ENCODE measurements at regions not wholly inside any gene's neighbourhood (a gene's known extent, or its start where the extent isn't known, plus 50 kb on each side); places are given as distances from the start of the nearest gene placed in this dataset.

- no peak for DNase-seq (ENCODE audit: low read depth in 3 of 3)
These were observed 726.4 kb upstream of the SGO1 start for GRCh38 chr3:20912406-20912805.

GRCh38 chr3:20909511-20909910 lies 723.5 kb upstream of the SGO1 start:
- no peak for DNase-seq (ENCODE audit: low read depth in 3 of 3)

- no peak for DNase-seq (ENCODE audit: low read depth in 3 of 3)
These were observed 719.3 kb upstream of the SGO1 start for GRCh38 chr3:20905210-20905805.

DNA sequence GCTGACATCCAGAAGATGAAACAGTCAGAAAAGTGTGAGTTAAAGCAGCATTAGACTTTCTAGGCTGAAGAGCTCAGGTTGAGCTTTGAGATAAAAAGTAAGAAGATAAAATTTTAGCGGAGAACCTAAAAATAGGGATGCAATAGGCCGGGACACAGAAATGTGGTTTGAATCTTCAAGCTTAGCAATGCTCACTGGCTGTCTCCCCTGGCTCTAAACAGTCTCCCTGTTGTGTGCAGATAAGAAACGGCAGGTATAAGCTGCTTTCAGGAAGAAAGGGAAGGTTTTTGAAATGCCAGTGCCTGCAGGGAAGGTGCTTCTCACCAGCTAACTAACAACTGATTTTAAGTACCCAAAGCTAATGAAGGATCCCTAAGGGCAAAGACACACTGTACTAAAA lies 718.7 kb upstream of the SGO1 start:
- DNase-seq (ENCODE audit: low read depth in 3 of 3) = no peak

GRCh38 chr3:20898962-20899361 lies 713.0 kb upstream of the SGO1 start:
- DNase-seq (ENCODE audit: low read depth in 3 of 3) = no peak

DNA sequence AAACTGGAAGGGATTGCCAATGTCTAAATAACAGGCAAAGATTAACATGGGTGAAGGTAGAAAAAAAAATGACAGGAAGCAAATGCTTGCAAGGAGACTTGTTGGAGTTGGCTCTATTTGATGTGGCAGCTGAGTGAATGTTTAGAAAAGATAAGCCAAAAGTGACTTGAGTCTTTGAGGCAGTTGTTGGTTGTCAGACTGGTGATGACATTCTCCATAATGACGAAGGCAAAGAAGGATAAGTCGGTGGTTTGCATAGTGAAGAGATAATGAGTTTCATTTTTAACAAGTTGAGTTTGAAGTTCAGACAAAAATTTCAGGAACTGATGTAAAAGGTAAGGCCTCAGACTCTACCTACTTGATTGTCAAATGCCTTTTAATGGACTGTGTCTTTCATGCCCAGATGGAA lies 704.1 kb upstream of the SGO1 start:
- no peak for DNase-seq (ENCODE audit: low read depth in 3 of 3)

DNA sequence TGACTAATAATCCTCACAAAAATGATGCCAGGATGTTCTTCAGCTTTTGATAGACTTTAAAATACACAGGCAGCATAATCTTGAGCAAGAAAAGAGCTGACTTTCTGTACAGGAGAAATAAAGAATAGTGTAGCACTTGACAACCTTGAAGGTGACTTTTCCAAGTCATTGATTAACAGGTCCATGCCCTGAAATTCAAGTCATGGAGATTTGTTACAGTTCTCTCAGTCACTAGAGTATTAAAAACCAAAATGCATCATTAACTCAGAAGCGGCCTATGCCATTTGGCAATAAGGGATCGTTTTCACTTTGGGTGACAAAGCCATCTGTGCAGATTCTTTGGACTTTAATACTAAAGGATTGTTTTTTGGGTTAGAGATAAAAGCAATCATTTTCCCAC lies 692.7 kb upstream of the SGO1 start:
- no peak for DNase-seq (ENCODE audit: low read depth in 3 of 3)

- DNase-seq (ENCODE audit: low read depth in 3 of 3) = no peak
These were observed 687.2 kb upstream of the SGO1 start for GRCh38 chr3:20873235-20873634.

- no peak for DNase-seq (ENCODE audit: low read depth in 3 of 3)
These were observed 684.3 kb upstream of the SGO1 start for GRCh38 chr3:20870106-20870899.

DNA sequence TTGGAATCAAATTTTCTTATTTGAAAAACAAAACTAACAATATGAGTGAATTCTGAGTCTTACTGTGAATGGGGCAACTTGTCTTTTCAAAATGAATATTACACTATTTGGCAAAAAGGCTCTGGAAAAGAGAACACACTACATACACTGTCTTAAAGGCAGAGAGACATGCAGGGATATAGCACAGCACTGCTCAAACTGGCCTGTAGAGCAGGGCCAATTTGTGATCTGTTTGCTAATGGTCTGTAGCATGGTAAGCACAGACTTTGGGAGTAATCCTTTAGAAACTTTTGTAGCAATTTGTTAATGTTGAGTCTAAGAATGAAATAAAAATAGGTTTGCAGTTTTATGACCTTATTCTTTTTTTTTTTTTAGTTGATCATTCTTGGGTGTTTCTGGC lies 679.8 kb upstream of the SGO1 start:
- DNase-seq (ENCODE audit: low read depth in 3 of 3) = no peak

GRCh38 chr3:20861454-20861853 lies 675.4 kb upstream of the SGO1 start:
- DNase-seq (ENCODE audit: low read depth in 3 of 3) = no peak

DNA sequence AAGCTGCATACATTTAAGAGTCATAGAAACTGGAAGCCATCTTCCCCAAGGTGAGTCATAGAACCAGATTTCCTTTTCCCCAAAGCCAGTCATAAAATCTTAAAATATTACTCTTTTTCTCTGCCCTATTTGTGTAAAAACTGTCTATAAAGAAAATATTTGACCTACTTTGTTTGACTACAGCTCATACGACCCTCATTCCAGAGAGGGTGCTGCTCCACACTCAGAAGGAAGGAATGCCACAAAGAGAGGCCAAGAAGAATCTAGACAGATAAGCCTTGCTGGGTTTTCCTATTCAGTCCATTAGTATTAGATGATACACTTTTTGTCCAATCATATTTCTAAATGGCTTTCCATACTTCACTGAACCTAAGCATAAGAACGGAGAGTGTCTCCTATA lies 671.6 kb upstream of the SGO1 start:
- DNase-seq (ENCODE audit: low read depth in 3 of 3) = no peak

DNA sequence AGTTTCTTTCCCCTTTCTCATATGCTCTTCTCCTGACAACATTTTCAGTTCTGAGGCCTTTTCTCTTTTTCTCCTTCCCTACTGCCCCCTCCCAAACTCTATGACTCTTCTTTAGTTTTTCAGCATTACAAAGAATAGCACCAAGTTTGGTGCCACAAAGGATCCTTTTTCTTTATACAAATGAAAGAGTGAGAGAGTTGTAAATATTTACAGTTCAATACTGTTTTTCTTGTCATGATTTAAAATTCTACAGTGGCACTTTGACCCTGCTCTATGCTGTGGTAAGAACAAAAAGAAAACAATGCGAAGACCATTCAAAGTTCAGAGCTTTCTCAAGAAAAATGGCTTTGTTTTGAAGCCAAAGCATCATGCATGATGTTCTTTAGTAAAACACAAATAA lies 667.9 kb upstream of the SGO1 start:
- no peak for DNase-seq (ENCODE audit: low read depth in 3 of 3)

DNA sequence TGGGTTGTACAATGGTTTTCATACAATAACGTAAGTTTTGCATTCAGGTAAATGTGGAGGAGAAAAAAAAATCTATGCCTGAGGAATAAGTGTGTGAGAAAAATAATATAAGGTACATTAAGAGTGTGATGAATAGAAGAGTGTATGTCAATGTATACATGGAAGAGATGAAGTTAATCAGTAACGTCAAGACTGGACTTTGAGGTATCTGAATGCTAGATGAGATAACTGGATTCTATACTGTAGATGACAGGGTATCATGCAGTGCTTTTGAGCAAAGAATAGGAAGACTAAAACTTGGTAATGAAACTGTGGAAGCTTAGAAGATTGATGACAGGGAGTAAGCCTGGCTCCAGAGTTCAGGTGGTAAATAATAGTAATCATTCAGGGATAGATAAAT lies 666.7 kb upstream of the SGO1 start:
- DNase-seq (ENCODE audit: low read depth in 3 of 3) = no peak

- no peak for DNase-seq (ENCODE audit: low read depth in 3 of 3)
These were observed 664.0 kb upstream of the SGO1 start for GRCh38 chr3:20849975-20850374.

GRCh38 chr3:20846832-20847231 lies 660.8 kb upstream of the SGO1 start:
- no peak for DNase-seq (ENCODE audit: low read depth in 3 of 3)

GRCh38 chr3:20846066-20846465 lies 660.1 kb upstream of the SGO1 start:
- DNase-seq (ENCODE audit: low read depth in 3 of 3) = no peak

GRCh38 chr3:20844851-20845250 lies 658.8 kb upstream of the SGO1 start:
- DNase-seq (ENCODE audit: low read depth in 3 of 3) = no peak

DNA sequence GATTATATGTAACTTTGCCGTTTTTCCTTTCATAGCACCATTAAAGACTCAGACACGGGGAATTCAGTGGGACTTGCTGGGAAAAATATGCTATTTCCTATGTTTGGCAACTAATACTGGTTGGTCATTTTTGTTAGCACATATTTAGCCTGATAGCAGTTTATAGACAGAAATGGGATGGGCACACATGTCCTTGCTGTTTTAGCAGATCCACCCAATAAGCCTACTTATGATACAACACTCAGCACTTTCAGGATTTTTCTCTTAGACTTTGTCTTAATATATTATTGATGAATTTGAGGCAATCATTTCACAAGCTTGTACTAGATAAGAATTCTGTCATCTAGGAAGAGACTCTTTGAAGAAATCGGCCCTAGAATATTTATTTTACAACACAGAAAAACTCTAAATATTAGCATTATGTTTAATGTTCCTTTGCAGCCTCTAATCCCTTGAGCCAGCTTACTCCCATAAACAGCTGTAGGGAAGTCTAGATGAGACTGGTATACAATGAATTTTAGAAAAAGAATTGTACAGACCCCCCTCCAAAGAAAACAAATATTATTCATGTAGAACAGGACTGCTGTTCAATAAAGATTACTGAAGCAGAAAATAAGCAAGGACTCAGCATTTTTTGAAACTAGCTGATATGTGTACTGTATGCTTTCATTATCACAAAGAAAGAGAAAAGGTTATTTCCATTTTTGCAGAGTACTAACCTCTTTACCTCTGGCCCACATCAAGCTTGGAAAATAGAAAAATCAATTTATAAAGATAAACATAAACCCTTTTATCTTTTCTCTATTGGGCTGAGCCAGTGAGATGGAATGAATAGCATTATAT lies 656.8 kb upstream of the SGO1 start:
- DNase-seq (ENCODE audit: low read depth in 3 of 3) = no peak

DNA sequence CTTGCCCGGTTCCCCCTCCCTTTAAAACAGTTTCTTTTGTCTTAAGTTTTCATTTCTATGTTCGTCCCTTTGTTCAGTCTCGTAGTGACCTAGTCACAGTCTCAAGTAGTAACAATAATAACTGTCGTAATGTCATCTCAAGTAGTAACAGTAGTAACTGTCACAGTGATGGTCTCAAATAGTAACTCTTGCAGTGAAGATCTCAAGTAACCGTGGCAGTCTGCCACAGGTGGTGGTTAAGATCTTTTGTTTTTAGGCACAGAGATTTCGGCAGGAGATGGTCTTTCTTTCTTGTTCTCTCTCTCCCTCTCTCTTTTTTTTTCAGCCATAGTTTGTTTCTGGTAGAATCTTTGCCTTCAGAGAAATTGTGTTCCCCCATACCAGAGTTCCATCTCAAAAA lies 656.0 kb upstream of the SGO1 start:
- DNase-seq (ENCODE audit: low read depth in 3 of 3) = no peak

GRCh38 chr3:20837676-20838302 lies 651.8 kb upstream of the SGO1 start:
- DNase-seq (ENCODE audit: low read depth in 3 of 3) = no peak

- DNase-seq (ENCODE audit: low read depth in 3 of 3) = no peak
These were observed 650.8 kb upstream of the SGO1 start for GRCh38 chr3:20836801-20837200.
